HCT116 (cell line): ENCODE measurements at regions not wholly inside any gene's neighbourhood (a gene's known extent, or its start where the extent isn't known, plus 50 kb on each side); places are given as distances from the start of the nearest gene placed in this dataset.

ENCODE experiments used
- ATAC-seq: fragments of 200-7000 bp; cut with Tn5 transposase; 2 replicates; pipeline ENCODE4 v1.9.1; 2020; ENCODE audit warnings: mild to moderate bottlenecking, moderate library complexity
- BruUV-seq: library from RNA; stranded (reverse); fragments of 400-500 nt; replicated peaks from 2 replicates; lab custom pipeline; 2021; lab: Mats Ljungman, UMichigan
- CTCF ChIA-PET: fragments of 300-600 bp; sonication (Branson Sonifier 250); formaldehyde crosslinking; loops from one replicate; lab custom pipeline; 2021; ENCODE audit warnings: antibody characterized with exemption; lab: Charles Lee
- POLR2A ChIA-PET: fragments of 300-600, 350-600 bp; sonication (Branson Sonifier 250); formaldehyde crosslinking; loops from one replicate; lab custom pipeline; 2021; ENCODE audit warnings: antibody characterized with exemption; lab: Charles Lee
- RAD21 ChIA-PET, 2 experiments: fragments of 300-600 bp; sonication (Branson Sonifier 250); formaldehyde crosslinking; loops; one replicate each; lab custom pipeline; 2023; ENCODE audit warnings: low total read pairs in 2 of 2; ENCODE audit not compliant: uncharacterized antibody in 2 of 2, unreplicated experiment in 2 of 2, low non-redundant PET in 1 of 2; lab: Charles Lee
- DNase-seq: peaks from one replicate; pipeline ENCODE4 v3.0.0-alpha.2; 2010; ENCODE audit warnings: low read depth, low spot score
- H2AFZ ChIP-seq: fragments of 200-600 bp; shearing (Covaris generic), sonication (generic); 2 replicates; pipeline ENCODE4 v1.6.1; 2017; ENCODE audit warnings: low read depth, mixed run types, mixed read lengths, antibody characterized with exemption, low read length; ENCODE audit not compliant: poor library complexity, severe bottlenecking
- H3K27ac ChIP-seq: 2 replicates; pipeline ENCODE4 v1.5.1; 2012; ENCODE audit warnings: low read depth, low read length
- H3K27me3 ChIP-seq: fragments of 200-600 bp; sonication (generic); 2 replicates; pipeline ENCODE4 v1.6.1; 2016; ENCODE audit warnings: mixed run types, low read length, mixed read lengths; ENCODE audit not compliant: insufficient read depth
- H3K36me3 ChIP-seq, 2 experiments: fragments of 200-500 bp in 1 of 2; fragments of 200-600 bp in 1 of 2; sonication (Bioruptor generic) in 1 of 2; sonication (generic) in 1 of 2; 2 replicates each; pipeline versions ENCODE4 v1.5.1 to v1.6.1; 2014 to 2016; ENCODE audit warnings: low read length in 2 of 2, inconsistent platforms in 1 of 2, mixed read lengths in 1 of 2, mixed run types in 1 of 2; ENCODE audit not compliant: insufficient read depth in 2 of 2, control insufficient read depth in 1 of 2
- H3K4me1 ChIP-seq, 2 experiments: fragments of 200-600 bp in 1 of 2; sonication (generic) in 1 of 2; 2 replicates each; pipeline versions ENCODE4 v1.5.1 to v1.6.1; 2012 to 2017; ENCODE audit warnings: low read length in 2 of 2, inconsistent platforms in 1 of 2, mild to moderate bottlenecking in 1 of 2, mixed read lengths in 1 of 2, mixed run types in 1 of 2, moderate library complexity in 1 of 2; ENCODE audit not compliant: insufficient read depth in 2 of 2, control insufficient read depth in 1 of 2
- H3K4me2 ChIP-seq: fragments of 200-600 bp; sonication (generic); 2 replicates; pipeline ENCODE4 v1.6.1; 2017; ENCODE audit warnings: mixed run types, low read length, mixed read lengths
- H3K4me3 ChIP-seq, 2 experiments: fragments of 200-600 bp in 1 of 2; sonication (generic) in 1 of 2; replicated peaks in 1 of 2; 2 replicates each; pipeline ENCODE4 v1.5.1; 2011 to 2016; ENCODE audit warnings: low read length in 2 of 2, control low read depth in 1 of 2, low read depth in 1 of 2, mild to moderate bottlenecking in 1 of 2, mixed read lengths in 1 of 2, mixed run types in 1 of 2
- H3K79me2 ChIP-seq: fragments of 200-600 bp; sonication (generic); 2 replicates; pipeline ENCODE4 v1.6.1; 2017; ENCODE audit warnings: mild to moderate bottlenecking, mixed run types, low read length, moderate library complexity, mixed read lengths; ENCODE audit not compliant: insufficient read depth
- H3K9ac ChIP-seq: fragments of 200-600 bp; sonication (generic); 2 replicates; pipeline ENCODE4 v1.6.1; 2016; ENCODE audit warnings: low read length, mixed read lengths
- H3K9me2 ChIP-seq: fragments of 200-600 bp; sonication (generic), shearing (Covaris generic); 2 replicates; pipeline ENCODE4 v1.6.1; 2017; ENCODE audit warnings: mixed run types, mild to moderate bottlenecking, moderate library complexity; ENCODE audit not compliant: insufficient read depth
- H3K9me3 ChIP-seq, 2 experiments: fragments of 200-500 bp in 1 of 2; fragments of 200-600 bp in 1 of 2; sonication (Bioruptor generic) in 1 of 2; sonication (generic) in 1 of 2; 2 replicates each; pipeline ENCODE4 v1.6.1; 2014 to 2017; ENCODE audit warnings: low read length in 2 of 2, mixed read lengths in 2 of 2, inconsistent platforms in 1 of 2, low read depth in 1 of 2, mild to moderate bottlenecking in 1 of 2, mixed run types in 1 of 2, moderate library complexity in 1 of 2; ENCODE audit not compliant: control insufficient read depth in 1 of 2, insufficient read depth in 1 of 2
- H4K20me1 ChIP-seq: fragments of 200-600 bp; sonication (generic), shearing (Covaris generic); 2 replicates; pipeline ENCODE4 v1.6.1; 2017; ENCODE audit warnings: mixed run types, mild to moderate bottlenecking, moderate library complexity; ENCODE audit not compliant: insufficient read depth
- EZH2phosphoT487 ChIP-seq: fragments of 200-600 bp; IDR thresholded peaks from 2 replicates; pipeline ENCODE4 v1.6.1; 2018; ENCODE audit warnings: antibody characterized with exemption, borderline replicate concordance
- POLR2AphosphoS5 ChIP-seq: IDR thresholded peaks from 2 replicates; pipeline ENCODE4 v1.6.1; 2011; ENCODE audit warnings: mild to moderate bottlenecking, low read depth, low read length, moderate library complexity
- YY1 ChIP-seq: IDR thresholded peaks from 2 replicates; pipeline ENCODE4 v1.6.1; 2011; ENCODE audit warnings: low read length, low read depth, moderate library complexity, mild to moderate bottlenecking; ENCODE audit not compliant: insufficient replicate concordance; ENCODE audit errors: extremely low read depth
- intact Hi-C: fragments of 100-400 bp; cut with micrococcal nuclease; formaldehyde crosslinking; loops from 2 replicates; pipeline ENCODE4 v1.10.0; 2022
- TF ChIP-seq, protein P1 (sequence below), 3 experiments: fragments of 200-600 bp in 1 of 3; sonication (generic) in 1 of 3; IDR thresholded peaks in 2 of 3; conservative IDR thresholded peaks in 1 of 3; 2 replicates each; pipeline ENCODE4 v1.5.1; 2012 to 2017; ENCODE audit warnings: low read depth in 2 of 3, low read length in 2 of 3, antibody characterized with exemption in 1 of 3, borderline replicate concordance in 1 of 3, control low read depth in 1 of 3, mild to moderate bottlenecking in 1 of 3, mixed read lengths in 1 of 3, mixed run types in 1 of 3, moderate library complexity in 1 of 3; ENCODE audit not compliant: insufficient read depth in 1 of 3
- TF ChIP-seq, protein P2 (sequence below): IDR thresholded peaks from 2 replicates; pipeline ENCODE4 v1.6.1; 2012

DNA sequence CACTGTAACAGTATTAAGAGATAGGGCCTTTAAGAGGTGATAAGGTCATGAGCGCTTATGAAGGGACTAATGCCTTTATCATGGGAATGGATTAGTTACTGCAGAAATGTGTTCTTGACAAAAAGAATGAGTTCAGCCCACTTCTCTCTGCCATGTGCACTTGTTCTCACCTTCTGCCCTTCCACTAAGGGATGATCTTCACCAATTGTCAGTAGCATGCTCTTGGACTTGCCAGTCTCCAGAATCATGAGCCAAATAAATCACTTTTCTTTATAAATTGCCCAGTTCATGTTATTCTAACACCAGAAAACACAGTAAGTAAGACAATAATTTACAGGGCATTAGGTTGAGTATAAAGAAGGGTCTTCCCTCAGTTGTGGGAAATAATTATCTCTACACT is 189.1 kb downstream of the CRPPA start:
- H3K79me2 ChIP-seq, result no peaks in the 10 kb centered on the region
- no peaks in the 10 kb centered on the region for H3K36me3 ChIP-seq
- no peak overlapping the region for H3K4me3 ChIP-seq
- intact Hi-C loops, result no loop called here
- H4K20me1 ChIP-seq, result no peaks in the 10 kb centered on the region
- H3K9me2 ChIP-seq, result 0 out of 2 replicates have a peak, but pooled peaks cover 3% of the 10 kb centered on the region
- H3K9me3 ChIP-seq, result no peaks in the 10 kb centered on the region
- H3K27ac ChIP-seq, result no peak overlapping the region
- ChIA-PET POLR2A (no interaction called here), CTCF (no interaction called here), RAD21 (no interaction called here)
- no peak overlapping the region for H3K4me2 ChIP-seq
- TF ChIP-seq YY1 (no peak), POLR2AphosphoS5 (no peak), EZH2phosphoT487 (no peak)
- TF ChIP-seq, protein P1, sequence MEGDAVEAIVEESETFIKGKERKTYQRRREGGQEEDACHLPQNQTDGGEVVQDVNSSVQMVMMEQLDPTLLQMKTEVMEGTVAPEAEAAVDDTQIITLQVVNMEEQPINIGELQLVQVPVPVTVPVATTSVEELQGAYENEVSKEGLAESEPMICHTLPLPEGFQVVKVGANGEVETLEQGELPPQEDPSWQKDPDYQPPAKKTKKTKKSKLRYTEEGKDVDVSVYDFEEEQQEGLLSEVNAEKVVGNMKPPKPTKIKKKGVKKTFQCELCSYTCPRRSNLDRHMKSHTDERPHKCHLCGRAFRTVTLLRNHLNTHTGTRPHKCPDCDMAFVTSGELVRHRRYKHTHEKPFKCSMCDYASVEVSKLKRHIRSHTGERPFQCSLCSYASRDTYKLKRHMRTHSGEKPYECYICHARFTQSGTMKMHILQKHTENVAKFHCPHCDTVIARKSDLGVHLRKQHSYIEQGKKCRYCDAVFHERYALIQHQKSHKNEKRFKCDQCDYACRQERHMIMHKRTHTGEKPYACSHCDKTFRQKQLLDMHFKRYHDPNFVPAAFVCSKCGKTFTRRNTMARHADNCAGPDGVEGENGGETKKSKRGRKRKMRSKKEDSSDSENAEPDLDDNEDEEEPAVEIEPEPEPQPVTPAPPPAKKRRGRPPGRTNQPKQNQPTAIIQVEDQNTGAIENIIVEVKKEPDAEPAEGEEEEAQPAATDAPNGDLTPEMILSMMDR (IDR thresholded peaks at IDR 0.05 in 2 of 3, conservative IDR thresholded peaks at IDR 0.05 in 1 of 3; ENCODE audit: borderline replicate concordance in 1 of 3, insufficient read depth in 1 of 3, low read depth in 2 of 3, low read length in 2 of 3), result no peak
- TF ChIP-seq, protein P2, sequence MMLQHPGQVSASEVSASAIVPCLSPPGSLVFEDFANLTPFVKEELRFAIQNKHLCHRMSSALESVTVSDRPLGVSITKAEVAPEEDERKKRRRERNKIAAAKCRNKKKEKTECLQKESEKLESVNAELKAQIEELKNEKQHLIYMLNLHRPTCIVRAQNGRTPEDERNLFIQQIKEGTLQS, result no peak
- peaks cover 0 to 3% of the 10 kb centered on the region in 2 experiments; a peak in 1 of 4 replicates for H3K4me1 ChIP-seq
- ATAC-seq (no peak), DNase-seq (no peak)
- no peak overlapping the region for H2AFZ ChIP-seq
- BruUV-seq, result no TSS peak
- H3K27me3 ChIP-seq, result no peaks in the 10 kb centered on the region
- H3K9ac ChIP-seq, result no peak overlapping the region
